GM10266 (cell line): ENCODE measurements at regions not wholly inside any gene's neighbourhood (a gene's known extent, or its start where the extent isn't known, plus 50 kb on each side); places are given as distances from the start of the nearest gene placed in this dataset.
"Not testable (repeated sequence)": the region's sequence is repeated elsewhere in the genome, so short reads cannot be mapped to it uniquely, and the experiment has no call there.

Source experiments
- DNase-seq: peaks from one replicate; pipeline ENCODE4 v3.0.0; 2012; ENCODE audit errors: extremely low spot score

GRCh38 chr21:9873096-9873495 lies 648.3 kb upstream of the TPTE start:
- not testable (repeated sequence) for DNase-seq

- DNase-seq: not testable (repeated sequence)
Measured at GRCh38 chr21:9874136-9874535, 647.2 kb upstream of the TPTE start.

- not testable (repeated sequence) for DNase-seq
Measured at GRCh38 chr21:9881430-9881829, 640.0 kb upstream of the TPTE start.

DNA sequence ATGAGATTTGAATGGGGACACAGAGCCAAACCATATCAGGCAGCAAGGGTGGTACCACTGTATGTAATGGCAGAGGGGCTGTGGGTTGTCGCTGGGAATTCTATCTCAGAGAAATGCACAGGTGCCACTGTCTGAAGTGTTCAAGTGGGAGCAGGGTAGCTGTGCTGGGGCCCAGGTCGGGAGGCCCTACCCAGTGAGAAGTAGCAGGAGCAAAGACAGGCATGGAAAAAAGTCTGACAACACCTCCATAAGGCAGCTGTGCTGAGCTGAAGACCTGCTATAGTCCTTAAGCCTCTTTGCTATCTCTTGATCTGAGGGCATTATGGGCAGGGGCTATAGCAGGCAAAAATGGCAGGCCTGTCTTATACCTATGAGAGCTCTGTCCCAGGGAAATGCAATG lies 638.3 kb upstream of the TPTE start:
- not testable (repeated sequence) for DNase-seq

DNA sequence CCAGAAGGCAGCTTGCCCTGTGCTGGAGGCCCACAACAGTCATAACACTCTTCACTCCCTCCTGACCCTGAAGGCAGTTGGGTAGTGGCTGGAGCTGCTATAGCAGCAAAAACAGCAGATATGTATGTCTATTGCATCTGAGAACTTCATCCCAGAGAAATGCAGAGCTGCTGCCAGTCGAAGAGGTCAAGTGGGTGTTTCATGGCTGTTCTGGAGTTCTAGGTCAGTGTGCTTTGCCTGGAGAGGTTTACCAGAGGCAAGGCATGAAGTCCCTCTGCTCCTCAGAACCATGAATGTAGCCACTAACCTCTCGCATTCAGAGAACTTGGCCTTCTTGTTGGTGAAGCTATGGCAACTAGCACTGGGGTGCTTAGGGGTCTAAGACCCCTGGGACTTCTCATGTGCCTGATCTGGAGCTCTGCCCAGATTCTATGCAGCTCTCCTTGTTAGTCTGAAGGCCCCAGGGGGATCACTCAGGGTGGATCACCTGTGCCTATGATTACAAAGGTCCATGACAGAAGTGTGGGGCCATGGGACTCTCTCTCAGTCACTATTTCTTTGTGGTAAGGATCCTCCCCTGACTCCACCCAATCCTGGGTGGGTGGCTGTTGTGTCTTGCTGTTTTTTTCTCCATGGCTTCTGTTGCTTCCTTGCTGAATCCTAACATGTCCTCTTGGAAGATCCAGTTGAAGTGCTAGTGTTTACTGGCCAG lies 637.7 kb upstream of the TPTE start:
- DNase-seq: not testable (repeated sequence)

- DNase-seq: not testable (repeated sequence)
Measured at GRCh38 chr21:9888500-9888899, 632.9 kb upstream of the TPTE start.

- not testable (repeated sequence) for DNase-seq
Measured at GRCh38 chr21:9903579-9903978, 617.8 kb upstream of the TPTE start.

DNA sequence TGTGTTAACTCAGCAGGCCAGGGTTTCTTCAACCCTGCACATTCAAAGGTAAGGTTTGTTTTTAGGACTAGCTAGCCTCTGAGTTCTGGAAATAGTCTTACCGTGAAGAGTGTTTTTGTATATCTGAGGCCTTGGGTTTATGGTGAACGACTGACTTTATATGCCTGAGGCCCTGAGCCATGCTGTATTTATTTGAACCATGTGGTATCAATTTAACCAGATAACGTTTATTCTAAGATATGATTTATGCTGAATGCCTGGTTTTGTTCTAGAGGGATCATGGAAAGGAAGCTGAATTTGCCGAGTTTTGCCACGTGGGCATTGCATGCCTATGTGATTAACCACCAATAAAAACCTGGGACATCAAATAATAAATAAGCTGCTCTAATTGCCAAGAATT lies 607.2 kb upstream of the TPTE start:
- not testable (repeated sequence) for DNase-seq

GRCh38 chr21:9919446-9919845 lies 601.9 kb upstream of the TPTE start:
- DNase-seq: not testable (repeated sequence)

DNA sequence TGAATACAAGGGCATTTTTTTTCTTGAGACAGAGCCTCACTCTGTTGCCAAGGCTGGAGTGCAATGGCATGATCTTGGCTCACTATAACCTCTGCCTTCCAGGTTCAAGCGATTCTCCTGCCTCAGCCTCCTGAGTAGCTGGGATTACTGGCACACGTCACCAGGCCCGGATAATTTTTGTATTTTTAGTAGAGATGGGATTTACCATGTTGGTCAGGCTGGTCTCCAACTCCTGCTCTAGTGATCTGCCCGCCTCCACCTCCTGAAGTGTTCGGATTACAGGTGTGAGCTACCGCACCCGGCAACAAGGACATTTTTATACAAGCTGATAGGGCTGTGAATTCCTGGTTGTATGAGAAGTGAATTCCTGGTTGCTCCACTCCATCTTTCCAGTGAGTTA lies 577.7 kb upstream of the TPTE start:
- DNase-seq: not testable (repeated sequence)

DNA sequence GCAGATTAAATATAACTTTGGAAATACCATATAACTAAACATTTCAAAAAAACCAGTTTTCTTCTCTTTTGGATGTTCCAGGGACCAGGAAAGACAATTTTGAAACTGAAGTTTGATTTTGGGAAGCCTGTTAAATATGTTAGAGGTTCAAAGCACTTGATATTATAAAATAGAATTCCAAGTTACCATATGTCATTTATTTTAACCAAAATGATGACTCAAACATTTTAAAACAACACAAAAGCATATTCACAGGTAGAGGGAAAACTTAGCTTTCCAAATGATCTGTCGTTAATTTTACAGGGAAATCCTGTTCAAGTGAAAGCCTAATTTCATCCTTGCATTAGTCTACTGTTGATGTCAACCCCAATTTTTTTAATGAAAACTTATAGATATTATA lies 575.3 kb upstream of the TPTE start:
- DNase-seq: not testable (repeated sequence)

GRCh38 chr21:9949510-9950289 lies 571.7 kb upstream of the TPTE start:
- DNase-seq: not testable (repeated sequence)

- DNase-seq: not testable (repeated sequence)
Measured at GRCh38 chr21:9950363-9950762, 571.0 kb upstream of the TPTE start.

DNA sequence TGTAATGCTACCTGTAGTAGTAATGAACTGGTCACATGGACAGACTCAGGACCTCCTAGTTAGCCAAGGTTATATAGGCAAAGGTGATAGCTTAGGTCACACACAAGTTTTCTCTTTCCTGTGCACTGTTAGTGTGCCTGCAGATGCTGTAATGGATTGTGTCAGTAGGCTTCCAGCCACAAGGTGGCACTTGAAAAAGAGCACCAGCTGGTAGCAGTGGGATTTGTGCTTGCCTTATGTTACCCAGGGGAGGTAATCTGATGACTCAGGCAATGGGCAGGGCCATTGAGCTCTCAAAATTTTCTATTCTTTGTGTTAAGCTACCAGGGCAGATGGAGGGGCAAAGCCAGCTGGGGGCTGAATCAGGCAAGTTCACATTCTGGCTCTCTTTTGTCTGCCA lies 562.6 kb upstream of the TPTE start:
- DNase-seq: not testable (repeated sequence)

DNA sequence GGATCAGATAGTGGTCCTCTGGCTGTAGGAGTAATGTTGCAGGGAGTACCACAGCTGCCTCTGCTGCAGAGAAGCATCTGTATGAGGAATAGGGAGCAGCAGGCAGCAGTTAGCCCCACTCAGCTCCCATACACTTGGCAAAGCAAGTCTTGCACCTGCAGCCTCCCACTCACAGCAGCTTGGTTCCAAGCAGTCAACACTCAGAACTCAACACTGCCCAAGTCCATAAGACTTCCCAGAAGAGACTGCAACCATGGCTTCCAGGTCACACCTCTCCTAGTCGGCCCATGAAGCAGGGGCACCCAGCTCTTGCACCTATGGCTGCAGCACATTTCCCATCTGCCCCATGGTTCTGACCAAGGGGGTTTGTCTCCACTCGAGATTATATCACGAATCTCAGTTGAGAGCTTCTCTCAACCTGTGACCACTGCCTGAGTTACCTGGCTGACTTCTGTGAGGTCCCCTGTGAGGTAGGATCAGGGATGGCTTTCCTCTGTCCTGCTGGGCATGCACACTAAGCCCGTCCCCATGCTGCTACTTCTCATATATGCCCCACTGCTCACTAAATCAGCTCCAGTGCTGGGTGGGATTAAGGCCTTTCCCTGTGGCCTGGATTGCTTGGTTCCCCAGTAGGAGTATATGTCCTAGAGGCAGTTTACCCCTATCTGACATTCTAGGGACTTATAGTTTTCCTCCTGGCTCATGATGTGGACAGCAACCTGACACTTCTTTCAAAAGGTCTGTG lies 562.0 kb upstream of the TPTE start:
- DNase-seq: not testable (repeated sequence)

DNA sequence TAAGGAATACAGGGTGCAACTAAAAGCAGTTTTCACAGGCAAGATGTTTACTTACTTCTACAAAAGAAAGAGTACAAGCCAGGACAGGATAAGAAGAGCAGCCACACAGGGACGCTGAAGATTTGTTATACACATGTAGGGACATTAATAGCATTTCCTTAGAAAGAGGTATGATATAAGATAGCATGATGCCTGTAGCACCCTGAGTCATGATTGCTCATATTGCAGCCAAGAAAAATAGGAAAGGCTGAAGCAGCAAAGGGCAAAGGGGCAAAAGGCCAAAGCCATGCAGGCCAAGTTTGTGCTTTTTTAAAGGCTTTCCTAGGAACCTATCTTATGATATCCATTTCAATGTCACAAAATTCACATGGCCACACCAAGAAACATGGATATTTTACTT lies 552.0 kb upstream of the TPTE start:
- DNase-seq: not testable (repeated sequence)

GRCh38 chr21:9972018-9972417 lies 549.4 kb upstream of the TPTE start:
- DNase-seq: not testable (repeated sequence)

- DNase-seq: not testable (repeated sequence)
Measured at GRCh38 chr21:9978371-9978770, 543.0 kb upstream of the TPTE start.

DNA sequence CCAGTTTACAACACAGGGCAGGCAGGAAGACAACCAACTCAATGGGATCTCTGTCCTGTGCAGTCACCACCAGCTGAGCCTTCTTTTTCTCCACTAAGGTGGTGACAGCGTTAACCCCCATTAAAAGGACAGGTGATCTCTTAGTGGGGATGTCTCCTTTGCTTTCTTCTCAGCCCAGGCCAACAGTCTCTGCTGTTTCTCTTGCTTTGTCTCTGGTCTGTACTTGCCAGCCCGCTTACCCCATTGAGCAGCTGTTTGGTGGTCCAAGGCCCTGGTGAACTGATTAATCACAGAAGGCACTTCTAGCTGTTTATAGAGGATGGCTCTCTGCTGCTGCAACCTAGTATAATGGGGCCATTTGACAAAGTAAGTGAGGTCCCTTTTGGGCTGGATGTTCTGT lies 523.9 kb upstream of the TPTE start:
- DNase-seq: not testable (repeated sequence)

DNA sequence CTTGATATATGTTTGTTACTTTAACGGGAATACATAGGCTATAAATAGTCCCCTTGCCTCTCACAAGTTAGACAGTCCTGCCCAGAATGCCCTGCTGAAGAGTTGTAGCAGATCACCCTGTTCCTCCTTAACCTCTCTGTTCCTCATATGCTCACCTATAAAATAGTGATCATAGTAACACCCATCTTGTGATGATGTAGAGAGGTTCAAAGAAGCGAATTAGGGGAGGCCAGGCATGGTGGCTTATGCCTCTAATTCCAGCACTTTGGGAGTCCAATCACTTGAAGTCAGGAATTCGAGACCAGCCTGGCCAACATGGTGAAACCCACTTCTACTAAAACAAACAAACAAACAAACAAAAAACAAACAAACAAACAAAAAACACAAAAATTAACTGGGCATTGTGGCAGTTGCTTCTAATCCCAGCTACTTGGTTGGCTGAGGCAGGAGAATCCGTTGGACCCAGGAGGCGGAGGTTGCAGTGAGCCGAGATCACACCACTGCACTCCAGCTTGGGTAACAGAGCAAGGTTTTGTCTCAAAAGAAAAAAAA lies 518.5 kb upstream of the TPTE start:
- DNase-seq: not testable (repeated sequence)

DNA sequence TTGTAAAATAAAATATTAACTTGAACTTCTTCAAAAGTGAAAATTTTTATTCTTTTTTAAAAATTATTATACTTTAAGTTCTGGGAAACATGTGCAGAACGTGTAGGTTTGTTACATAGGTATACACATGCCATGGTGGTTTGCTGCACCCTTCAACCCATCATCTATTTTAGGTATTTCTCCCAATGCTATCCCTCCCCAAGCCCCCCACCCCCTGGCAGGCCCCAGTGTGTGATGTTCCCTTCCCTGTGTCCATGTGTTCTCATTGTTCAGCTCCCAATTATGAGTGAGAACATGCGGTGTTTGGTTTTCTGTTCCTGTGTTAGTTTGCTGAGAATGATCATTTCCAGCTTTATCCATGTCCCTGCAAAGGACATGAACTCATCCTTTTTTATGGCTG lies 515.6 kb upstream of the TPTE start:
- not testable (repeated sequence) for DNase-seq

DNA sequence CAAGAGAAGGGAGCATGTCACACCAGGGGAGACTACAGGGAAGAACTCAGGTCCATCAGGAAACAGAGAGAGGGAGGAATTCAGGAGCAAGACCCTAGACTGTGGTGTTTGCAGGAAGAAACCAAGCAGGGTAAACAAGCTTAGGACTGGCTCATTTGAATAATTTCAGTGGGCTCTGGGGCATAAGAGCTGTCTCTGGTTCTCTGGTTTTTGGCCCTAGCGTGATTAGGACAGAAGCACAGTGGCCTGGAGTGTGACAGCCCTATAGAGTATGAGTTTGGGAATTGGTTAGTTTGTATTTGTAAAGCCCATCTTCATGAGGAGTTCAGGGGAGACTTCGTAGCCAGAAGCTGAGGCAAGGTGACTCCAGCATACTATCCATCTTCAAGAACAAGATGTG lies 504.4 kb upstream of the TPTE start:
- DNase-seq: not testable (repeated sequence)
